M059J (cell line): ENCODE measurements at regions not wholly inside any gene's neighbourhood (a gene's known extent, or its start where the extent isn't known, plus 50 kb on each side); places are given as distances from the start of the nearest gene placed in this dataset.
"Not testable (repeated sequence)": the region's sequence is repeated elsewhere in the genome, so short reads cannot be mapped to it uniquely, and the experiment has no call there.

Experiments used
- DNase-seq: peaks from one replicate; pipeline ENCODE4 v3.0.0-alpha.2; 2012; ENCODE audit warnings: low read depth

DNA sequence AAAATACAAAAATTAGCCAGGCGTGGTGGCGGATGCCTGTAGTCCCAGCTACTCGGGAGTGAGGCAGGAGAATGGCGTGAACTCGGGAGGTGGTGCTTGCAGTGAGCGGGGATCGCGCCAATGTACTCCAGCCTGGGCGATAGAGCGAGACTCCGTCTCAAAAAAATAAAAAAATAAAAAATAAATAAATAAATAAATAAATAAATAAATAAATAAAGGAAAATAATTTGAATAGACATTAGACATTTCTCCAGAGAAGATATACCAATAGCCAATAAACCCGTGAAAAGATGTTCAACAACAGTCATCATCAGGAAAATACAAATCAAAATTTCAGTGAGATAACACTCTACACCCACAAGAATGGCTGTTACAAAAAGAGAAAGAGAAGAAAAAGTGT is 1302.4 kb upstream of the GYPC start:
- DNase-seq: not testable (repeated sequence)

DNA sequence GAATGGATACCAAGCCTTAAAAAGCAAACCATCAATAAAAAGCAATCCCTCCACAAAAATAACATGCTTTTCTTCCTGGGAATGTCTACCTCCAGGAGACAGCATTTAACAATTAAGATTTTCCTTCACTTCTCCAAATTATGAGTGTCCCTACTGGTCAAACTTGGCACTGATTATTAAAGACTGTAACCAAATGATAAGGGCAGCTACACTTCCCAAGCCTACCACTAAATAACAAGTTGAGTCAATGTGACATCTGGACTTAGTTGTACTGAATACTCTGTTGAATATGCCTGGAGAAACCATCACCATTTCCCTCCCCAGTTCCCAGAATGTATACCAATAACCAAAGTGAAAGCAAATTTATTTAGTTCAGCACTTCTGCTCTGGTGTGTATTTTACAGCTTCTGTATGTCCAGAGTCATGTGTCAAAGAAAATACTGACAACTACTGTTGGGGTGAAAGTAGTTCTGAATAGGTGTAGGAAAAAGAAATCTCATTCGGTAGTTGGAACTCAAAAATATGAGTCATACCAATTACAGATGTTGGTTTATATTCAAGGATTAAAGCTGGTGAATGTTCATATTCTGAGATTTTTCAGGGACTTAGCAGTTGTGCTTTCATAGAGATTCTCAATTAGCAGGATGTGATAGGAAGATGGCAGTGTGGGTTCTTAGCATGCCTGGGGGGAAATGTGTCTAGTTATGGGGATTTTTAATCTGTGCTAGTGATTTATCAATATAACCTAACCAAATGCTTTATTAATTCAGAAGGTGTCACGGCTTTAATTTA is 1291.6 kb upstream of the GYPC start:
- no peak for DNase-seq

DNA sequence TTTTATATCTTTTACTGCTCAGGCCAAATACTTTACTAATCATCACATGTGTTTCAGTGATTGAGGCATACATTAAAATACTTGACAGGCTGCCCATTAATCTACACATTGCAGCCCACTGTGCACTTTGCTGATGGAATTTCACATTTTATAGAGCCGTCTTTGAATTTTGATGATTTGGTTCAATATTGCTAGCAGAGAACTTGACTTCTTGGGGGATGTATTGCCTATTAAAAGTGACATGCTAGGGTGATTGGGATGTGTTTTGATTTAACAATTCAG is 1291.0 kb upstream of the GYPC start:
- DNase-seq: no peak

DNA sequence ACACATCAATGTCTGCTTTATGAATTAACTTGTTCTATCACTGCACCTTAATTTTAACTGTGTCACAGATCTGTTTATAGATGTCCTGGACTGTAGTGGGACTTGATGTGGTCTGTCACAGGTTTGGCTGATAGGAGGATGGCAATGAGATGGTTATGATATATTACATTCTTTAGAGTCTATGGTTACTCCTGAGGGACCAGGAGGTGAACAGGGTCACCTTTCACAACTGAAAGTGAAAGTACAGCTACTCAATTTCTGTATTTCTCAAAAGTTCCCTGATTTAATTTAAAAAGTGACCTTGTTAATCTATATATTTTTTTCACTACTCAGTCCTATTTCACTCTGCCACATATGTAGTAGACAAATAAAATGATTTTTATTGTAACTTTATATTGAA is 1284.1 kb upstream of the GYPC start:
- no peak for DNase-seq

DNA sequence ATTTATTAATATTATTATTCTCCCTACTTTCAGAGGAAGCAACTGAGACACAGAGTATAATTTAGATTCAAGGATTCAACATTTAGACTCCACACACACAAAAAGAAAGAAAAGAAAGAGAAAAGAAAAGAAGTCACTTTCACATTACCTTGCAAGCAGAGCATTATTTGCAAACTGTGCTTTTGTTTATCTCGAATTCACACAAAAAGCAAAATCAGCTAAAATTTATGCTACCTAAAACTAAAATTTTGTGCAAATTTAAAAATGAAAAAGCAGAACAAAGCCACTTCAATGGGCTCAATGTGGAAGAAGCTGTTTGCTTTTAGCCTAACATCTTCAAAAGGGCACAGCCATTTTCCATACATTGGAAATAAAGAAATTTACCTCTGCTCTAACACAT is 1282.7 kb upstream of the GYPC start:
- no peak for DNase-seq

DNA sequence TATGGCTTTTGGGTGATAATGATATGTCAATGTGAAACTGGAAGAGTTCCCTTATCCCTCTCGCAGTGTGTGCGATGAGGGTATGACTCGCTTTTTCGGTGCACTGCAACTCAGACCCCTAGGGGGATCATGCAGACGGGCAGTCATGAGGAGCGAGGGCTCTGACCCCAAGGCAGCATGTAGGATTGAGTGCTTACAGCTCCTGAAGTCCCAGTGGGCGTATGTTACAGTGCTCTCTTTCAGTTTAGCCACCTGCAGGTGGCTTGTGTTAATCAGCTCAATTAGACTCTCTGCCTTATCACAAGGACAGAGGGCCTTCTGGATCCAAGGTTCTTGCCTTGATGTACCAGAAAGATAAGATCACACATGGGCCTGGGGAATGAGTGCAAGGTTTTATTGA is 1269.9 kb upstream of the GYPC start:
- DNase-seq: no peak

DNA sequence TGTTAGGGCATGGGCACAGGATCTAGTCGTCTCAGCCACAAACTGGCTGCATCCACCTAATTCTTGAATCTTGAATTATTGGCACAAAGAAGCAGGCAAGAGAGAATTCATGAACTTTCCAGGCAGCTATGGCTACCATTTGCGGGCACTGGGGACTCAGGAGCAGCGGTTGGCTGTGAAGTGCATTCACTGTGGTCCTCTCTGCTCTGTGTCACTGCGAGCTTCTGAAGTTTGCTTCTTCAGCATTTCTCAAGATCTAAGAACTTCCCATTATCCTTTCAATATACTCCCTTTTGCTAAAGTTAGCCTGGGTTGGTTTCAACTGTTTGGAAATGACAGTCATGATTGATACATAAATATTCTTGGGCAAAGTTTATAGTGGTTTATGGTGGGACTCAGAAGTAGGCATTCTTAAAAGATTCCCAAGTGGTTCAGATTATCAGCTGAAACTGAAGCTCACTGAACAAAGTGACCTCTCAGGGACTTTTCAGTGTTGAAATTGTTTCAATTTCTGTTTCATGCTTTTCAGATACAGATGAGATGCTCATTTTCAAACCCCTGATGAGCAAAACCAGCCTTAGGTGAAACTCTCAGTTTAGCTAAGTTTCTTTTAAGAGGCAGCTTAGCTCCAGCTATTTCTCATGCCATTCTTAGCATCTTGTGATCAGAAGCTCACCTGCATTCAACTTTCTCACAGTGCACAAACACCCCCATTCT is 1258.3 kb upstream of the GYPC start:
- no peak for DNase-seq

DNA sequence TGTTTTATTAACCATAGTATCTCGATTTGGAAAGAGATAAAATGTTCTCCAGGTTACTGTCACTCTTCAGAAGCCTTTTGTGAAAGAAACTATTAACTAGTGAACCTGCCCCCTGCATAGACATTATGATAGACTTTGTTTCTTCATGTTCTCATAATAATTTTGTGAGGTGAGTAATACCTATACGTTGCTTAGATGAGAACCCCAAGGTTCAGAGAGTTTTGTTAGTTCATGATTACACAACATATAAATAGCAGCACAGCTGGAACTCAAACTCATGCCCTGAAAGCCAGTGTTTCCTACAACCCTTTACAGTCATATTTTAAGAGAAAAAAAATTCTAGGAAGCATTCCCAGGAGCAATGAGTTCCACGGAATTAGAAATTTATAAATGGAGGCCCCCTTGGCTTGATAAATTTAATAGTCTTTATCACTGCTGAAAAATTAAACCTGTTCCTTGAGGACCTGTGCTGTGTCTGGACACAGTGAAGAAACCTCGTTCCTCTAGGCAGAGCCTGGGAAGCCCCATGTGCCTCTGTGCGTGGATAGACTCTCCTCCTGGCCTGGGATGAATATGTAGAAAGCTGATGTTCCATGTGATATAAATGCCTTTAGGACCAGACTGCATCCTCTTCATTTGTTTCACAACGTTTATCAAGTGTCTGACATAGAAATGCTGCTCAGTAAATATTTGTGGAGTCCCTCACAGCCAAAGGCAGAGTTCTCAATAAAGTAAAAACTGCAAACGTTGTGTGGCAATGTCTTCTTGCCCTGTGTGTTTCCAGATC is 1257.0 kb upstream of the GYPC start:
- no peak for DNase-seq

DNA sequence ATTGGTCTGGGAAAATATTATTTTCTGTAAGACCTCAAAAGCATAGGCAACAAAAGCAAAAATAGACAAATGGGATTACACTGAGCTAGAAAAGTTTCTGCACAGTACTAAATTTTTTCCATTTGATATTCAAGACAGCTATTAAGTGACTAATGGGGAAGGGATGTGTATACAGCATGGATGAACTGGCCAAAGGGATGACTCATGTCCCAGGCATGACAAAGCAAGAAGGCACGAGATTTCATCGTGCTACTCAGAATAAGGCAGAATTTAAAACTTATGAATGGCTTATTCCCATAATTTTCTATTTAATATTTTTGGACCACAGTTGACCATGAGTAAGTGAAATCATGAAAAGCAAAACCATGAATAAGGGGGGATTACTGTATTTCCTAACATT is 1250.1 kb upstream of the GYPC start:
- peak; percentile 91 for DNase-seq

DNA sequence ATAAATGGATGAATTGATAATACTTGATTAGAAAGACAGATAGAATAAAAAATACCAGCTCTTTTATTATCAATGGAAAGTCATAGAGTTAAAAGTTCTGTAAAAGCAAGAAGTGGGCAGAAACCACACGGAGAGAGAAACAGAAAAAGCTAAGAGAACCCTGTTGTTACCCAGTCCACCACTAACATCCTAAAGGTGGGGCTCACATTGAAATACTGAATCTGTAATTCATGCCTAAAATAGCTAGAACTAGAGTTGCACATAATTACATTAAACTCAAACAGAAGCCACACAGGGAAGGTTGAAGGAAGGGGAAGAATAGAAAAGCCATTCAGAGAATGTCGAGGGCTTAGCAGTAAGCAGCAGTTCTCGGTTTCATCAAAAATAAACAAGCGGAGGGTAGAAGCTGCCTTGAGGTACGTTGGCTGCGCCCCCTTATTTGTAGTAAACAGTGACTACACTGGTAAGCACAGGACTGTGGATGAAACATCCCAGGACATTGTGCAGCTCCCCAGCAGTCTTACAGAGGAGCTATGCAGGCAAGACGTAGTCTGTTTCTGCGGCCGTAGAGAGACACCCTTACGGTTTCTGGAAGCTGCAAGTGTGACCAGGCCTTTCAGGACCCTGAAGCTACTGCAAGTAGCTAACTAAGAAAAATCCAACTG is 1247.0 kb upstream of the GYPC start:
- no peak for DNase-seq

DNA sequence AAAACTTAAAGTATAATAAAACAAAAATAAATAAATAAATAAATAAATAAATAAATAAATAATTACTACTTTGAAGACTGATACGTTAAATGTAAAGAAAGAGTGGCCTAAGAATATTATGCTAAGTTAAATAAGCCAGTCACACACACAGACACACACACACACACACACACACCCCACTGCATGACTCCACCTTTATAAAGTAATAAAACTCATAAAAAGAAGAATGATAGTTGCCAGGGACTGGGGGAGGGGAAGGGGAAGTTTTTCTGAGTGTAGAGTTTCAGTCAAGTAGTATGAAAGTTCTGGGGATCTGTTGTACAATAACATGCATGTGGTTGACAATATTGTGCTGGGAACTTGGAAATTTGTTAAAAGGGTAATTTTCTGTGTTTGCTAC is 1237.5 kb upstream of the GYPC start:
- no peak for DNase-seq

DNA sequence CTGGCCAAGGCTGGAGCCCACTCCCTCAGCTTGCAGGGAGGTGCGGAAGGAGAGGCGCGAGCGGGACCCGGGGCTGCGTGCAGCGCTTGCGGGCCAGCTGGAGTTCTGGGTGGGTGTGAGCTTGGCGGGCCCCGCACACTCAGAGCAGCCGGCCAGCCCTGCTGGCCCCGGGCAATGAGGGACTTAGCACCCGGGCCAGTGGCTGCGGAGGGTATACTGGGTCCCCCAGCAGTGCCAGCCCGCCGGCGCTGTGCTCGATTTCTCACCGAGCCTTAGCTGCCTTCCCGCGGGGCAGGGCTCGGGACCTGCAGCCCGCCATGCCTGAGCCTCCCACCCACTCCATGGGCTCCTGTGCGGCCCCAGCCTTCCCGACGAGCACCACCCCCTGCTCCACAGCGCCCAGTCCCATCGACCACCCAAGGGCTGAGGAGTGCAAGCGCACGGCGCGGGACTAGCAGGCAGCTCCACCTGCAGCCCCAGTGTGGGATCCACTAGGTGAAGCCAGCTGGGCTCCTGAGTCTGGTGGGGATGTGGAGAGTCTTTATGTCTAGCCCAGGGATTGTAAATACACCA is 1233.7 kb upstream of the GYPC start:
- not testable (repeated sequence) for DNase-seq

DNA sequence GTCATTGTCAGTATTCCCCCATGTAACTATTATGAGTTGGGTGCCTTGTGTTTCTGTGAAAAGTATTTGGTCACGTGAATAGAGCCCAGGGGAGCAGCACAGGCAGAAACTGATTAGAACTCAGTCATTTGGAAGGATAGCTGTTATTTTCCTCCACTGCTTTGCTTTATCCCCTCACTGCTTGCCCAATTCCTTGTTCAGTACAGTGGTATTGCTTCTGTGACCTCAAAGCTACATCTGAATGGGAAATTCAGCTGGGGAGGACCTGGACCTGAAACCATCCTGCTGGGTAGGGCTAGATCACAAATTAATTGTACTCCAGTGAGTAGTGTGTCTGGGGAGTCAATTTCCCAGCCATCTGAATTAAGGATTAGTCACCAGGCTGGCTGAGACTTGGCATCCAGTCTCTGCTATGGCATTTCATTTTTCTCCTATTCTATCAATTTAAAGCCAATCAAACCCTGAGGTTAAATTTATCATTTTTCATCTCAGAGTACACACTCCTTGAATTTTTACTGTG is 1231.6 kb upstream of the GYPC start:
- DNase-seq: peak; percentile 12

DNA sequence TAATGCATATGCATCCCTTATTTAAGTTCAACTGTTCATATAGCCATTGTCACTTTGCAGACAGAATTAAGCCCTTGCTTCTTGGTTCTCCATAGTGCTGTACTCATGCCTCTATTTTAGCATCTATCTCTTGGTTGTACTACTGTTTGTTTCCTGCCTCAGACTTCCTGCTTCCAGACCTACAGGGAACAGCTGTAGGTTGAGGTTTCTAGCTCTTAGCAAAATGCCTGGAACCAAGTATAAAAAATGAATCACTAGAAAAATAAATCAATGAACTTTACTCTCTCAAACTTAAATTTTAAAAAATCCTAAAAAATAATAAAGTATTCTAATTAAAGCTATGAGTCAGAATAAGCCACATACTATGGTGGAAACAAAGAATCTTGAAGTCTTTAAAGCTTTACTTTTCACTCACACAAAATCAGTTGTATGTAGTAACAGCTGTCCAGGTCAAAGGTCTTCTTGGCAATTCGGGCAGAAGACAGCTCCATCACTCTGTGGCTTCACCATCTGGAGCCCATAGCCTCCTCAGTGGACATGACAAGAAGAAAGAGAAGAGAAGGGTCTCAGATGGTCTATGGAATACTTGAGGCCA is 1228.1 kb upstream of the GYPC start:
- DNase-seq: no peak

DNA sequence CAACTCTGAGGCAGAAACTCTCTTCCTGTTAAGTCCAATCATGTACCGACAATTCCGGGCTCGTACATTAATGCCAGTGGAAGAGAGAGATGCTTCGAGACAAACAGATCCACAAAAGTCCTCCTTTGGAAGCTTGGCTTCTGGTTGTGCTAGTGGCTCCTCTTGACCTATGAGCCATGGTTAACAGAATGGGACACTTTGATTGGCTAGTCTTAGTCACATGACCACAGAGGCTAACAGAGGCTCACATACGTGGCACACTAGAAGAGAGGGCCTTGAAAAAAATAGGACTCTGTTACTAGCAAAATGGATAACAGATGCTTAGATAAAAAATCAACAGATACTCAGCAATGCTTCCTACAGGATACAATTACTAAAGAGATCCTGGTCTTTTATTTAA is 1211.9 kb upstream of the GYPC start:
- no peak for DNase-seq

DNA sequence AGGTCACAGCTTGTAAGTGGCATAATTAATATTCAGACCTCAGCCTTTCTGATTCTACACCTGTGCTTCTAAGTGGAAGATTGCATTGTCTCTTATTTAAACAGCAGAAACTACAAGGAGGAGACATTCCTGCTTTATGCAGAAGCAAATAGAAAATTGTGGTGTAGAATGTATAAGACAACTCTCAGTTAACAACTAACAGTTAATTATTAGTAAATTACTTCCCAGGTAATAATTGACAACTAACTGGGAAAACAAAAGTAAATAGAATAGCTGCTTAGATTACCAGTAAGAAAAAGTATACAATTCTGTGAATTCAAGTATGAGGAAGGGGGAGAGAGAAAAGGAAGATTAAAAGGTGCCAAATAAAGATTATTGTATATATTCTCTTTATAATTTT is 1210.5 kb upstream of the GYPC start:
- DNase-seq: no peak

DNA sequence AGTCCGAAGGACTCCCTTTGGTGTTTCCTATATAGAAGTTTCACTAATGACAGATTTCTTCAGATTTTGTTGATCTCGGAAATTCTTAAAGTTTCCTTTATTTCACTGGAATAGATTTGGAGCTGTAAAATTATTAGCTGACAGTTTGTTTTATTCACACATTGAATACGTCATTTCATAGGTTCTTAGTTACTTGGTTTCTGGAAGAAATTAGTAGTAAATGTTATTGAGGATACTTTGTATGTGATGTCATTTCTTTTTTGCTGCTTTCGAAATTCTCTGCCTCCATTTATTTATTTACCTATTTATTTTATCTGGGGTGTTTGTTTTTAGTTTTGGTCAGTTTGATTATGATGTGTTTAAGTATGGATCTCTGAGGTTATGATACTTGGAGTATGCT is 1205.9 kb upstream of the GYPC start:
- no peak for DNase-seq

DNA sequence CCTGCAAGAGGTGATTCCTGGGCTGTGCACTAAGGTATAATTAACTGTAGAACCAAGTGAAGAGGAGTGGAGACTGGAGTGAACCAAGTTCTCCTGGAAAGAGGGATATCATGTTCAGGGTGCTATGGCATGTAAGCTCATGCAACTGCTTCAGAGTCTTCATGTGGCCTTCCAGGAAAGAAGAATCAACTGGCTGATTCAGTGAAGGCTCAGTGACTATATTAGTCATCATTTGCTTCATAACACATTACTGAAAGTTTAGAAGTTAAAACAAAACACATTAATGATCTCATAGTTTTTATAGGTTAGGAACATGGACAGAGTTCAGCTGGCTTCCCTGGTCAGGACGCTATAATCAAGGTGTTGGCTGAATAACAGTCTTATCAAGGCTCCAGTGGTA is 1200.8 kb upstream of the GYPC start:
- DNase-seq: peak; percentile 32

DNA sequence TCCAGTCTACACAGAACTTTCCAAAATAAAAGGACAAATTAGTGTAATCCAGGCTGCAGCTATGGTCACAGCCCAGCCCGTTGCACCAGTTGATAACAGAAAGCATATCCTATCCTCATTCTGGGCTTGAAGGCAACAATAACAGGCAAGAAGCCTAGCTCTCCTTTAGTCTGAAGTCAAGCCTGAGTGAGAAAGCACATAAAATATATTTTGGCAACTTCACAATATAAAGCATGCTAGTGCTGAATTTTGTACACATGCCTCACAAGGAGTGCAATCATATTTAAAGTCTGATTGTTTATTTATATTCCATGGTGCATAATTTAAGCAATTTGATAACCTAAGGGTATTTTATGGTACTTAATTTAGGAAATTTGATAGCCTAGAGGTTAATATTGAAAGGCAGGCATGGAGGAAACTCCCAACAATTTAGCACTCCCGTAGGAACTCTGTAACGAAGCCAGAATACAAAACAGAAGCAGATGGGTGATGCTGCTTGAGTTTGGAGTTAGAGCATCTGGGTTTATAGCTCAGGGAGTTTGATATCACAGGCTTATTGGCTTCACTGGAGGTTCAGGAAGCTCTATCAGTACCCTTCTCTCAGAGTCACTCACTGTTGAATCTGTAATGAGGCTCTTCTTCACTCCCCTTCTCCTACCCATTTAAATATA is 1199.1 kb upstream of the GYPC start:
- no peak for DNase-seq

DNA sequence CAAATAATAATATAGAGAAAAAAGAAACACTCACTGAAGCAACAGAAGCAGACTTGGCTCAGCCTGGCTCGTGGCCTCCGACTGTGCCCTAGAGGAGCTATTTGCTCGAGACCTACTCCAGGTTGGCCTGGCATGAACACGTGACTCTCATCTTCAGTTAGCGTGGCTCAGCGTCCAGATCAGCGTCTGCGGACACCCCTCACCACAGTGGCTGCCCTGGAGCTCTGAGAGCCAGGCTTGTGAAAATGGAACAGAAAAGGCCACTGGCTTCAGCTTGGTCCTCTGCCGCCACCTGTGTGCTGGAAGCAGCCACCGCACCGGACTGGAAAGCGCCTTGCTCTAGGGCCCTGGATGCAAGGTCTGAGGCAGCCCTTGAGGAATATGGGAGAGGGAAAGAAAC is 1184.0 kb upstream of the GYPC start:
- DNase-seq: peak; percentile 46

DNA sequence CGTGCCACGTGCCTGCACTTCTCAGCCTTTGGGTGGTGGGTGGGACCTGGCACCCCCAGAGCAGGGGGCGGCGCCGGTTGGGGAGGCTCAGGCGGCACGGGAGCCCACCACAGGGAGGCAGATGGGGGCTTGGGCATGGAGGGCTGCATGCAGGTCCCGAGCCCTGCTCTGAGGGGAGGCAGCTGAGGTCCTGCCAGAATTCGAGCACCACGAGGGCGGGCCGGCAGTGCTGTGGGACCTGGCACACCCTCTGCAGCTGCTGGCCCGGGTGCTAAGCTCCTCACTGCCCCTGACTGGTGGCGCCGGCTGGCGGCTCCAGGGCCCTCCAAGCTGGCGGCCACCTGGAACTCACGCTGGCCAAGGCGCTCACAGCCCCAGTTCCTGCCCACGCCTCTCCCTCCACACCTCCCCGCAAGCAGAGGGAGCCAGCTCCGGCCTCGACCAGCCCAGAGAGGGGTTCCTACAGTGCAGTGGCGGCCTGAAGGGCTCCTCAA is 1176.8 kb upstream of the GYPC start:
- DNase-seq: no peak
